GM23338 (cell line): ENCODE measurements at regions not wholly inside any gene's neighbourhood (a gene's known extent, or its start where the extent isn't known, plus 50 kb on each side); places are given as distances from the start of the nearest gene placed in this dataset.

Experiments
- ATAC-seq: fragments of 200-7000 bp; cut with Tn5 transposase; 3 replicates; pipeline ENCODE4 v1.9.1; 2020
- DNase-seq: peaks from one replicate; pipeline ENCODE4 v3.0.0-alpha.2; 2015; ENCODE audit warnings: low spot score
- H2AFZ ChIP-seq: fragments of 200-600 bp; sonication (generic); 2 replicates; pipeline ENCODE4 v1.8.0; 2016; ENCODE audit warnings: antibody characterized with exemption, mild to moderate bottlenecking, moderate library complexity
- H3F3A ChIP-seq: fragments of 200-600 bp; sonication (generic); replicated peaks from 2 replicates; pipeline ENCODE4 v1.8.0; 2017; ENCODE audit warnings: antibody characterized with exemption, mixed run types, low read depth
- H3K27ac ChIP-seq: fragments of 200-600 bp; sonication (generic); 2 replicates; pipeline ENCODE4 v1.6.1; 2016; ENCODE audit warnings: low read depth
- H3K27me3 ChIP-seq: fragments of 200-600 bp; sonication (generic); 2 replicates; pipeline ENCODE4 v1.8.0; 2016; ENCODE audit warnings: mild to moderate bottlenecking, mixed run types, moderate library complexity; ENCODE audit not compliant: insufficient read depth
- H3K36me3 ChIP-seq: fragments of 200-600 bp; sonication (generic); 2 replicates; pipeline ENCODE4 v1.8.0; 2016; ENCODE audit warnings: mild to moderate bottlenecking; ENCODE audit not compliant: insufficient read depth
- H3K4me1 ChIP-seq: fragments of 200-600 bp; sonication (generic); 2 replicates; pipeline ENCODE4 v1.8.0; 2016; ENCODE audit warnings: mild to moderate bottlenecking, moderate library complexity; ENCODE audit not compliant: insufficient read depth
- H3K4me2 ChIP-seq: fragments of 200-600 bp; sonication (generic); 2 replicates; pipeline ENCODE4 v1.7.1; 2017; ENCODE audit warnings: mixed run types
- H3K4me3 ChIP-seq: fragments of 200-600 bp; sonication (generic); 2 replicates; pipeline ENCODE4 v1.6.1; 2016; ENCODE audit warnings: mixed run types
- H3K79me2 ChIP-seq: fragments of 200-600 bp; sonication (generic); replicated peaks from 2 replicates; pipeline ENCODE4 v1.8.0; 2017; ENCODE audit warnings: mild to moderate bottlenecking; ENCODE audit not compliant: insufficient read depth
- H3K9me2 ChIP-seq: fragments of 200-600 bp; sonication (generic); 2 replicates; pipeline ENCODE4 v1.8.0; 2017; ENCODE audit not compliant: insufficient read depth
- H4K20me1 ChIP-seq: fragments of 200-600 bp; sonication (generic); replicated peaks from 2 replicates; pipeline ENCODE4 v1.8.0; 2017; ENCODE audit warnings: mild to moderate bottlenecking; ENCODE audit not compliant: insufficient read depth
- H3K27ac Mint-ChIP-seq: 2 replicates; pipeline ENCODE4 v1.8.0; 2020; ENCODE audit warnings: inconsistent platforms, mild to moderate bottlenecking, moderate library complexity, mixed read lengths
- H3K27me3 Mint-ChIP-seq: 3 replicates; pipeline ENCODE4 v1.8.0; 2022; ENCODE audit warnings: low read depth, mild to moderate bottlenecking, moderate library complexity, mixed read lengths, inconsistent platforms; ENCODE audit not compliant: insufficient read depth, poor library complexity
- H3K36me3 Mint-ChIP-seq: 3 replicates; pipeline ENCODE4 v1.8.0; 2021; ENCODE audit warnings: low read depth, mild to moderate bottlenecking, inconsistent platforms, moderate library complexity, mixed read lengths
- H3K4me1 Mint-ChIP-seq: 3 replicates; pipeline ENCODE4 v1.8.0; 2020; ENCODE audit warnings: mild to moderate bottlenecking, inconsistent platforms, mixed read lengths
- H3K4me3 Mint-ChIP-seq: 3 replicates; pipeline ENCODE4 v1.8.0; 2021; ENCODE audit warnings: moderate library complexity, mild to moderate bottlenecking, inconsistent platforms, mixed read lengths
- H3K9me3 Mint-ChIP-seq: 3 replicates; pipeline ENCODE4 v1.8.0; 2020; ENCODE audit warnings: moderate library complexity, mild to moderate bottlenecking, inconsistent platforms, mixed read lengths
- CREB1 ChIP-seq: fragments of 250-450 bp; sonication (Bioruptor Pico); IDR thresholded peaks from 2 replicates; pipeline ENCODE4 v1.5.0; 2020; ENCODE audit warnings: low read depth, mild to moderate bottlenecking, moderate library complexity
- EZH2 ChIP-seq: fragments of 200-600 bp; sonication (generic); IDR thresholded peaks from one replicate; pipeline ENCODE4 v1.8.0; 2017; ENCODE audit warnings: antibody characterized with exemption, mild to moderate bottlenecking, low read depth; ENCODE audit not compliant: unreplicated experiment
- EZH2phosphoT487 ChIP-seq: fragments of 200-600 bp; sonication (generic); IDR thresholded peaks from one replicate; pipeline ENCODE4 v1.8.1; 2018; ENCODE audit warnings: antibody characterized with exemption; ENCODE audit not compliant: unreplicated experiment
- JUNB ChIP-seq: IDR thresholded peaks from one replicate; pipeline ENCODE4 v1.6.1; 2016; ENCODE audit warnings: antibody characterized with exemption; ENCODE audit not compliant: unreplicated experiment
- NANOG ChIP-seq: IDR thresholded peaks from 2 replicates; pipeline ENCODE4 v1.6.1; 2016; ENCODE audit warnings: antibody characterized with exemption, borderline replicate concordance
- POLR2AphosphoS5 ChIP-seq: IDR thresholded peaks from 2 replicates; pipeline ENCODE4 v1.6.1; 2016; ENCODE audit warnings: antibody characterized with exemption, low read depth
- STAT1 ChIP-seq: IDR thresholded peaks from one replicate; pipeline ENCODE4 v1.6.1; 2016; ENCODE audit warnings: antibody characterized with exemption; ENCODE audit not compliant: unreplicated experiment
- ZNF114 ChIP-seq: fragments of 250-450 bp; sonication (Bioruptor Pico); IDR thresholded peaks from 2 replicates; pipeline ENCODE4 v1.5.0; 2020; ENCODE audit warnings: mild to moderate bottlenecking, moderate library complexity
- ZNF331 ChIP-seq: fragments of 250-450 bp; sonication (Bioruptor Pico); IDR thresholded peaks from 2 replicates; pipeline ENCODE4 v1.5.0; 2020; ENCODE audit warnings: low read depth, mild to moderate bottlenecking, moderate library complexity
- TF ChIP-seq, protein P1 (sequence below): fragments of 250-450 bp; sonication (Bioruptor Pico); IDR thresholded peaks from 2 replicates; pipeline ENCODE4 v1.5.0; 2020; ENCODE audit warnings: mild to moderate bottlenecking, moderate library complexity
- TF ChIP-seq, protein P2 (sequence below), 2 experiments: fragments of 200-600 bp in 1 of 2; sonication (generic) in 1 of 2; conservative IDR thresholded peaks; 2 replicates each; pipeline versions ENCODE4 v1.5.1 to v1.6.1; 2016 to 2017; ENCODE audit warnings: antibody characterized with exemption in 2 of 2, low read depth in 2 of 2, mild to moderate bottlenecking in 2 of 2, moderate library complexity in 1 of 2
- TF ChIP-seq, protein P3 (sequence below): IDR thresholded peaks from one replicate; pipeline ENCODE4 v1.6.1; 2018; ENCODE audit warnings: antibody characterized with exemption; ENCODE audit not compliant: unreplicated experiment
- TF ChIP-seq, protein P4 (sequence below): IDR thresholded peaks from 2 replicates; pipeline ENCODE4 v1.6.1; 2016; ENCODE audit warnings: antibody characterized with exemption

DNA sequence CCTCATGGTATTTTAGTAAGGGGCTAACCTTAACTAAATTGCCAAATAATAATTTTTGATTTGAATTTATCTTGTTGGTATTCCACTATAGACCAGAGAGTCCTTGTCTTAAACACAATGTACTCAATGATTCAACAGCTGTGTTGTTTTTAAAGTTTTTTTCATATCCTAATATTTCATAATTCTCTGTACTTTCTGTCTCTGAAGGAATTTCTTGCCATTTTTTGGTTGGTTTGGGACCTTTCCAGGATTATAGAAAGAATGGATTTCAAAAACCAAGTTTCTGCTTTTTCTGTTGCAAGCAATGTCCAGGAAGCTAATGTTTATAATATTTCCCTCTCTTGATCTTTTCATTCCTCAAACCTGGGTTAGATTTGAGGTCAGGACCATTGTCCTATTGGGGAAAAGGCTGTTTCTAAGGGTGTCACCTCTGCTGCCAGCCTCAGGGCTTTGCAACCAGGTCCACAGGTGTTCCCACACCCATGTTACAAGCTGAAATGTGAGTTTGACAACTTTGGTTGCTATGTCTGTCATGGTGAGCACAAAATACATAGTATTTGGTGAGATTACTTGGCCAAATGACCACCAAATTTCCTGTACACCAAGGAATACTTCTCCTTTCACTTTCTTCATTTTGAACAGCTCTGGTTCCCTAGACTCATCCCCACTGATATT is 363.7 kb upstream of the RGMA start:
- Mint-ChIP-seq H3K36me3 (peaks cover 3% of the 10 kb centered on the region; the same call in 2 of the 3 replicates), H3K27ac (no peak overlapping the region), H3K9me3 (peaks cover 4% of the 10 kb centered on the region; the same call in 2 of the 3 replicates), H3K27me3 (peaks cover 2% of the 10 kb centered on the region), H3K4me1 (peaks cover 22% of the 10 kb centered on the region), H3K4me3 (no peak overlapping the region)
- H3K9me2 ChIP-seq, result no peaks in the 10 kb centered on the region
- H2AFZ ChIP-seq, result no peak overlapping the region
- H3K4me1 ChIP-seq, result peaks cover 26% of the 10 kb centered on the region
- TF ChIP-seq EZH2phosphoT487 (no peak), NANOG (no peak), JUNB (no peak), POLR2AphosphoS5 (no peak), ZNF114 (CRISPR knock-in tag) (no peak), CREB1 (CRISPR knock-in tag) (no peak), STAT1 (no peak), ZNF331 (CRISPR knock-in tag) (no peak), EZH2 (no peak)
- TF ChIP-seq, protein P1, sequence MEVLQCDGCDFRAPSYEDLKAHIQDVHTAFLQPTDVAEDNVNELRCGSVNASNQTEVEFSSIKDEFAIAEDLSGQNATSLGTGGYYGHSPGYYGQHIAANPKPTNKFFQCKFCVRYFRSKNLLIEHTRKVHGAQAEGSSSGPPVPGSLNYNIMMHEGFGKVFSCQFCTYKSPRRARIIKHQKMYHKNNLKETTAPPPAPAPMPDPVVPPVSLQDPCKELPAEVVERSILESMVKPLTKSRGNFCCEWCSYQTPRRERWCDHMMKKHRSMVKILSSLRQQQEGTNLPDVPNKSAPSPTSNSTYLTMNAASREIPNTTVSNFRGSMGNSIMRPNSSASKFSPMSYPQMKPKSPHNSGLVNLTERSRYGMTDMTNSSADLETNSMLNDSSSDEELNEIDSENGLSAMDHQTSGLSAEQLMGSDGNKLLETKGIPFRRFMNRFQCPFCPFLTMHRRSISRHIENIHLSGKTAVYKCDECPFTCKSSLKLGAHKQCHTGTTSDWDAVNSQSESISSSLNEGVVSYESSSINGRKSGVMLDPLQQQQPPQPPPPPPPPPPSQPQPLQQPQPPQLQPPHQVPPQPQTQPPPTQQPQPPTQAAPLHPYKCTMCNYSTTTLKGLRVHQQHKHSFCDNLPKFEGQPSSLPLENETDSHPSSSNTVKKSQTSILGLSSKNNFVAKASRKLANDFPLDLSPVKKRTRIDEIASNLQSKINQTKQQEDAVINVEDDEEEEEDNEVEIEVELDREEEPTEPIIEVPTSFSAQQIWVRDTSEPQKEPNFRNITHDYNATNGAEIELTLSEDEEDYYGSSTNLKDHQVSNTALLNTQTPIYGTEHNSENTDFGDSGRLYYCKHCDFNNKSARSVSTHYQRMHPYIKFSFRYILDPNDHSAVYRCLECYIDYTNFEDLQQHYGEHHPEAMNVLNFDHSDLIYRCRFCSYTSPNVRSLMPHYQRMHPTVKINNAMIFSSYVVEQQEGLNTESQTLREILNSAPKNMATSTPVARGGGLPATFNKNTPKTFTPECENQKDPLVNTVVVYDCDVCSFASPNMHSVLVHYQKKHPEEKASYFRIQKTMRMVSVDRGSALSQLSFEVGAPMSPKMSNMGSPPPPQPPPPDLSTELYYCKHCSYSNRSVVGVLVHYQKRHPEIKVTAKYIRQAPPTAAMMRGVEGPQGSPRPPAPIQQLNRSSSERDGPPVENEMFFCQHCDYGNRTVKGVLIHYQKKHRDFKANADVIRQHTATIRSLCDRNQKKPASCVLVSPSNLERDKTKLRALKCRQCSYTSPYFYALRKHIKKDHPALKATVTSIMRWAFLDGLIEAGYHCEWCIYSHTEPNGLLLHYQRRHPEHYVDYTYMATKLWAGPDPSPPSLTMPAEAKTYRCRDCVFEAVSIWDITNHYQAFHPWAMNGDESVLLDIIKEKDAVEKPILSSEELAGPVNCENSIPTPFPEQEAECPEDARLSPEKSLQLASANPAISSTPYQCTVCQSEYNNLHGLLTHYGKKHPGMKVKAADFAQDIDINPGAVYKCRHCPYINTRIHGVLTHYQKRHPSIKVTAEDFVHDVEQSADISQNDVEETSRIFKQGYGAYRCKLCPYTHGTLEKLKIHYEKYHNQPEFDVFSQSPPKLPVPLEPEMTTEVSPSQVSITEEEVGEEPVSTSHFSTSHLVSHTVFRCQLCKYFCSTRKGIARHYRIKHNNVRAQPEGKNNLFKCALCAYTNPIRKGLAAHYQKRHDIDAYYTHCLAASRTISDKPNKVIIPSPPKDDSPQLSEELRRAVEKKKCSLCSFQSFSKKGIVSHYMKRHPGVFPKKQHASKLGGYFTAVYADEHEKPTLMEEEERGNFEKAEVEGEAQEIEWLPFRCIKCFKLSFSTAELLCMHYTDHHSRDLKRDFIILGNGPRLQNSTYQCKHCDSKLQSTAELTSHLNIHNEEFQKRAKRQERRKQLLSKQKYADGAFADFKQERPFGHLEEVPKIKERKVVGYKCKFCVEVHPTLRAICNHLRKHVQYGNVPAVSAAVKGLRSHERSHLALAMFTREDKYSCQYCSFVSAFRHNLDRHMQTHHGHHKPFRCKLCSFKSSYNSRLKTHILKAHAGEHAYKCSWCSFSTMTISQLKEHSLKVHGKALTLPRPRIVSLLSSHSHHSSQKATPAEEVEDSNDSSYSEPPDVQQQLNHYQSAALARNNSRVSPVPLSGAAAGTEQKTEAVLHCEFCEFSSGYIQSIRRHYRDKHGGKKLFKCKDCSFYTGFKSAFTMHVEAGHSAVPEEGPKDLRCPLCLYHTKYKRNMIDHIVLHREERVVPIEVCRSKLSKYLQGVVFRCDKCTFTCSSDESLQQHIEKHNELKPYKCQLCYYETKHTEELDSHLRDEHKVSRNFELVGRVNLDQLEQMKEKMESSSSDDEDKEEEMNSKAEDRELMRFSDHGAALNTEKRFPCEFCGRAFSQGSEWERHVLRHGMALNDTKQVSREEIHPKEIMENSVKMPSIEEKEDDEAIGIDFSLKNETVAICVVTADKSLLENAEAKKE (CRISPR knock-in tag), result no peak
- TF ChIP-seq, protein P2, sequence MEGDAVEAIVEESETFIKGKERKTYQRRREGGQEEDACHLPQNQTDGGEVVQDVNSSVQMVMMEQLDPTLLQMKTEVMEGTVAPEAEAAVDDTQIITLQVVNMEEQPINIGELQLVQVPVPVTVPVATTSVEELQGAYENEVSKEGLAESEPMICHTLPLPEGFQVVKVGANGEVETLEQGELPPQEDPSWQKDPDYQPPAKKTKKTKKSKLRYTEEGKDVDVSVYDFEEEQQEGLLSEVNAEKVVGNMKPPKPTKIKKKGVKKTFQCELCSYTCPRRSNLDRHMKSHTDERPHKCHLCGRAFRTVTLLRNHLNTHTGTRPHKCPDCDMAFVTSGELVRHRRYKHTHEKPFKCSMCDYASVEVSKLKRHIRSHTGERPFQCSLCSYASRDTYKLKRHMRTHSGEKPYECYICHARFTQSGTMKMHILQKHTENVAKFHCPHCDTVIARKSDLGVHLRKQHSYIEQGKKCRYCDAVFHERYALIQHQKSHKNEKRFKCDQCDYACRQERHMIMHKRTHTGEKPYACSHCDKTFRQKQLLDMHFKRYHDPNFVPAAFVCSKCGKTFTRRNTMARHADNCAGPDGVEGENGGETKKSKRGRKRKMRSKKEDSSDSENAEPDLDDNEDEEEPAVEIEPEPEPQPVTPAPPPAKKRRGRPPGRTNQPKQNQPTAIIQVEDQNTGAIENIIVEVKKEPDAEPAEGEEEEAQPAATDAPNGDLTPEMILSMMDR (conservative IDR thresholded peaks at IDR 0.05; ENCODE audit: low read depth in 2 of 2), result no peak
- TF ChIP-seq, protein P3, sequence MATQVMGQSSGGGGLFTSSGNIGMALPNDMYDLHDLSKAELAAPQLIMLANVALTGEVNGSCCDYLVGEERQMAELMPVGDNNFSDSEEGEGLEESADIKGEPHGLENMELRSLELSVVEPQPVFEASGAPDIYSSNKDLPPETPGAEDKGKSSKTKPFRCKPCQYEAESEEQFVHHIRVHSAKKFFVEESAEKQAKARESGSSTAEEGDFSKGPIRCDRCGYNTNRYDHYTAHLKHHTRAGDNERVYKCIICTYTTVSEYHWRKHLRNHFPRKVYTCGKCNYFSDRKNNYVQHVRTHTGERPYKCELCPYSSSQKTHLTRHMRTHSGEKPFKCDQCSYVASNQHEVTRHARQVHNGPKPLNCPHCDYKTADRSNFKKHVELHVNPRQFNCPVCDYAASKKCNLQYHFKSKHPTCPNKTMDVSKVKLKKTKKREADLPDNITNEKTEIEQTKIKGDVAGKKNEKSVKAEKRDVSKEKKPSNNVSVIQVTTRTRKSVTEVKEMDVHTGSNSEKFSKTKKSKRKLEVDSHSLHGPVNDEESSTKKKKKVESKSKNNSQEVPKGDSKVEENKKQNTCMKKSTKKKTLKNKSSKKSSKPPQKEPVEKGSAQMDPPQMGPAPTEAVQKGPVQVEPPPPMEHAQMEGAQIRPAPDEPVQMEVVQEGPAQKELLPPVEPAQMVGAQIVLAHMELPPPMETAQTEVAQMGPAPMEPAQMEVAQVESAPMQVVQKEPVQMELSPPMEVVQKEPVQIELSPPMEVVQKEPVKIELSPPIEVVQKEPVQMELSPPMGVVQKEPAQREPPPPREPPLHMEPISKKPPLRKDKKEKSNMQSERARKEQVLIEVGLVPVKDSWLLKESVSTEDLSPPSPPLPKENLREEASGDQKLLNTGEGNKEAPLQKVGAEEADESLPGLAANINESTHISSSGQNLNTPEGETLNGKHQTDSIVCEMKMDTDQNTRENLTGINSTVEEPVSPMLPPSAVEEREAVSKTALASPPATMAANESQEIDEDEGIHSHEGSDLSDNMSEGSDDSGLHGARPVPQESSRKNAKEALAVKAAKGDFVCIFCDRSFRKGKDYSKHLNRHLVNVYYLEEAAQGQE, result no peak
- TF ChIP-seq, protein P4, sequence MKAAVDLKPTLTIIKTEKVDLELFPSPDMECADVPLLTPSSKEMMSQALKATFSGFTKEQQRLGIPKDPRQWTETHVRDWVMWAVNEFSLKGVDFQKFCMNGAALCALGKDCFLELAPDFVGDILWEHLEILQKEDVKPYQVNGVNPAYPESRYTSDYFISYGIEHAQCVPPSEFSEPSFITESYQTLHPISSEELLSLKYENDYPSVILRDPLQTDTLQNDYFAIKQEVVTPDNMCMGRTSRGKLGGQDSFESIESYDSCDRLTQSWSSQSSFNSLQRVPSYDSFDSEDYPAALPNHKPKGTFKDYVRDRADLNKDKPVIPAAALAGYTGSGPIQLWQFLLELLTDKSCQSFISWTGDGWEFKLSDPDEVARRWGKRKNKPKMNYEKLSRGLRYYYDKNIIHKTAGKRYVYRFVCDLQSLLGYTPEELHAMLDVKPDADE, result no peak
- no peaks in the 10 kb centered on the region for H3K79me2 ChIP-seq
- no peaks in the 10 kb centered on the region for H3F3A ChIP-seq
- no peaks in the 10 kb centered on the region for H3K27me3 ChIP-seq
- DNase-seq, result no peak
- no peaks in the 10 kb centered on the region for H4K20me1 ChIP-seq
- no peak overlapping the region for H3K27ac ChIP-seq
- no peak overlapping the region for H3K4me2 ChIP-seq
- H3K4me3 ChIP-seq, result no peak overlapping the region
- H3K36me3 ChIP-seq, result no peaks in the 10 kb centered on the region
- ATAC-seq, result no peak
